Stimulated activated CD8-positive, alpha-beta memory T cell treated with anti-CD3 and anti-CD28 coated beads, Interleukin-12 subunit alpha, Interleukin-12 subunit beta, amount 100 ng/mL, for 1 hour (primary cell): ENCODE measurements at regions not wholly inside any gene's neighbourhood (a gene's known extent, or its start where the extent isn't known, plus 50 kb on each side); places are given as distances from the start of the nearest gene placed in this dataset.
"Not testable (repeated sequence)": the region's sequence is repeated elsewhere in the genome, so short reads cannot be mapped to it uniquely, and the experiment has no call there.

ENCODE experiments used
- DNase-seq: peaks from one replicate; pipeline ENCODE4 v3.0.0-alpha.2; 2020; ENCODE audit warnings: low read depth

DNA sequence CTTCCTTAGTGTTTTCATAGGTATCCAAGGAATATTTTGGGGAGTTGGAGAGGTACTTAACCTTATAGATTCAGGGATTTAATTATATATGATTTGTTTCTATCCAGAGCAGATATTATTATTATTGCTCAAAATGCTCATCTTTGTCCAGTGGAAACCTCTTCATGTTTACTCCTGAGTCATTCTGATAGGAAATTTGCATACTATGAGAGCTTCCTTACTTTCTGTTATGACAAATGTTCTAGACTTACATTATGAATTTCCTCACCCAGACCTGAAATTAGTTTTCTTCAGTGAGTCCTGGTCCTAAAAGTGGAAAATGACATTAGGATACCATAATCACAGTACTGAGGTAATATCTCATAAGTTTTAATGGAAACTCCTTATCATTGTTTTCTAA, 57.5 kb upstream of the PLPPR5 start:
- DNase-seq, result no peak

DNA sequence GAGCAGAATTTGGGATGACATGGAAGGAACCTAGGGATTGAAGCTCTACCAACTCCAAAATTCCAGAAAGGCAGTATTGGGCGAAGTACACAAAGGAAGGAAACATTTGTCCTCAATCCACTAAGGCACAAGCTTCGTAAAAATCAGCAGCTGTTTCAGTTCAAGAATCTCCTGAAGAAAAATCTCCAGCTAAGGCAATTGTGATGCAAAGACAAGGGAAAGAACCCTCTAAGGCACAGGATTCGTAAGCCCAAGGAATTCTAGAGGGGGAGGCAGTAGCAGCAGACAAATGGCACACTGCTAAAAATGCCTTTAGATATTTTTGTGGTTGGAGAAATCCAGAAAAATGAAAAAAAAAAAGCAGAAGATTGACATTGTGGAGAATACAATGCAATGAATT, 64.5 kb upstream of the PLPPR5 start:
- DNase-seq, result no peak

DNA sequence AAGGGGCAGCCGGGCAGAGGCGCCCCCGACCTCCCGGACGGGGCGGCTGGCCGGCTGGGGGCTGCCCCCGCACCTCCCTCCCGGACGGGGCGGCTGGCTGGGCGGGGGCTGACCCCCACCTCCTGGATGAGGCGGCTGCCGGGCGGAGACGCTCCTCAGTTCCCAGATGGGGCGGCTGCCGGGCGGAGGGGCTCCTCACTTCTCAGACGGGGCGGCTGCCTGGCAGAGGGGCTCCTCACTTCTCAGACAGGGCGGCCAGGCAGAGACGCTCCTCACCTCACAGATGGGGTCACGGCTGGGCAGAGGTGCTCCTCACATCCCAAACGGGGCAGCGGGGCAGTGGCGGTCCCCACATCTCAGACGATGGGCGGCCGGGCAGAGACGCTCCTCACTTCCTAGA, 73.9 kb upstream of the PLPPR5 start:
- DNase-seq, result not testable (repeated sequence)

DNA sequence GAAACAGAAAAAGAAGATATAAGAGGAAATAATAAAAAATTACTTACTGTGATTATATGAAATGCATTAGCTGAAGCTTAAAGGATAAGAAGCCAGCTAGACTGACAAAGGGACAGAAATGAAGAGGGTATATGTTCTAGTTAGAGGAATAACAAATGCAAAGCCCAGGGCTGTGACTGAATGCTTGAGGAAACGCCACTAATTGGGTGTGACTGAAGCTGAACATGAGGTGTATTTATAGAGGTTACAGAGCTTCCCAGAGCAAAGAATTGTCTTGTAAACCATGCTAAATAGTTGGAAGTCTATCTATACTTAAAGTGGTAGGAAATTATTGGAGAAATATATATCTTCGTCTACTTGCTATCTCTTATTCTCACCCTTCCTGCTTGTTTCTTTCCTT, 77.7 kb upstream of the PLPPR5 start:
- no peak for DNase-seq

DNA sequence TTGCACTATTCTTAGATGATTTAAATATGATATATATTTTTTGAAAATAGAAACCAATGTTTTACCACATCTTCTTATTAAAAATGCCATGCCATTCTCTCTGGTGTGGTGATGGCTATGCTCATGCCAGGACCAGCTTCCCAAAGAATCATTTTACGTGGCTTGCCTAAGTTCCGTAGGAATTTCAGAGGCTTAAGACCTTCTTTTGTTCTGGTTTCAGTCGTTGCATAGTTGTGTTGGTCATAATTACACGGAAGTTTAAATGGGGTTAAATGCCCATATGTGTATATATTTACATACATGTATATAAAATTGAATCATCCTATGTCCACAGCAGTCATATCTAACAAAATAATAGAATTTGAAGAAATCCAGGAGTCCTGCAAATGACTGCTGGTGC, 78.7 kb upstream of the PLPPR5 start:
- no peak for DNase-seq

DNA sequence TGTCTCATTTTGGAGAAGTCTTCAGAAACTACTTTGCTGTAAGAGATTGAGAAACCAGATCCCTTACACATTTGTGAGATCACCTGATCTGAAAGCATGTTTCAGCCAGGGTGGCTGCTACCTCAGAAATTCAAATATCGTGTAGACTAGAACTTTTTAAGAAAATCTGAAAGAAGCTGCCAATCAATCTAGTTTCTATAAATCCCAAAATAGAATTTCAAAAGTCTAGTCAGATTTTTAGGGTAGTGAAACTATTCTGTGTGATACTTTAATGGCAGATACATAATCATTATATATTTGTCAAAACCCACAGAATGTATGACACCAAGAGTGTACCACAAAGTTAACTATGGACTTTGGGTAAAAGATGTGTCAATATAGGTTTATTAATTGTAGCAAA, 79.9 kb upstream of the PLPPR5 start:
- DNase-seq, result no peak

DNA sequence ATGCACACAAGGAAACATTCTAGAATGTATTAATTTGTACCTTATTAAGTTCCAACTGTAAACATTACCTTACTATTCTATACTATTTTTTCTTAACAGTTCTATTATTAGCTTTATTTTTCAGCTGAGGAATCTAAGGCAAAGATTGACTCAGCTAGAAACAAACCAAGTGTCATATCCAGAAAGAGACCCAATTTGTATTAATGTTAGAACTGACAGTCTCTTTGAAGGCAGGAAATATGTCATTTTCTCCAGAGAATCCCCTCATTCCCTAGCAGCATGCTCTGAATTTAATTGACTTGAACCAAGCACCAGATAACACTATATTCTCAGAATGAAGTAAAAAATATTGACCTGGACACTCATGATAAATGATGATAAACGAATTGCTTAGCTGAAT, 81.4 kb upstream of the PLPPR5 start:
- no peak for DNase-seq

DNA sequence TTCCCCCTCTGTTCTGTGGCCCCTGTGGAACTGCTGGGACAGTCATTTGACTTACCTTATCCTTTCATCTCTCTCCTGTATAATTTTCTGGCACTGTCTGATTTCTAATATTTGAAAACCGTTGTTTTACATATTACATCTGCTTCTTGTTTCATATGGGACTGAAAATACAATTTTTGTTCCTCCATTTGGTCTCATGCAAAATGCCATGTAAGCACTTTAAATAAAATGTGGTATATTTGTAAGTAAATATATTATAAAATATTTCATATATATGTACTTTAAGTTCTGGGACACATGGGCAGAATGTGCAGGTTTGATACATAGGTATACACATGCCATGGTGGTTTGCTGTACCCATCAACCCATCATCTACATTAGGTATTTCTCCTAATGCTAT, 93.9 kb upstream of the PLPPR5 start:
- no peak for DNase-seq

DNA sequence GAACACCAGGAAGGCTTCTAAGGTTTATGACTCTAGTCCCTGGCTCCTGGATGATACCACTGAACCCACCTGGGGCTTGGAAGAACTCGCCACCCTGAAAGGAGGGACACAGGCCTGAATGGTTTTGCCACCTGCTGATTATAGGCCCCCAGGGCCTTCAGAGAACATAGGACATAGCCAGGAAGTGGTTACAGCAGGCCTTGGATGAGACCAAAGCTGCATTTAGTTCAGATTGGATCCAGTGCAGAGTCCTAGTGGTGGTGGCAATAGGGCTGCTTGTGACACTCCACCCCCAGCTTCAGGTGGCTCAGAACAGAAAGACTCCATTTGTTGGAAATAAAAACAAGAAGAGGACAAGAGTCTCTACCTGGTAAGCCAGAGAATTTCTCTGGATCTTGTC, 101.6 kb upstream of the PLPPR5 start:
- no peak for DNase-seq

DNA sequence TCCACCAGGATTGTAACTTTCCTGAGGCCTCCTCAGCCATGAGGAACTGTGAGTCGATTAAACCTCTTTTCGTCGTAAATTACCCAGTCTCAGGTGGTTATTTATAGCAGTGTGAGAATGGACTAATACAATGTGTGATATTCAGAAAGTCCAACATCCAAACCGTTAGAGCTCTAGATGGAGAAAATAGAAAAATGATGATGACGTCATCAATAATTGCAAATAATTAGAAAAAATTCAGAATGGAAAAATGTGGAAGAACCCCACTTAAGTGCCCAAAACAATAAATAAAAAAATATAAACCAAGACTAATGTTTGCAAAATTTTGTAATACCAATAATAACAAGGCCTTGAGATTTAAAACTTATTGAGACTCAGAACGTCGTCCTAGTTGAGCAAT, 103.0 kb upstream of the PLPPR5 start:
- DNase-seq, result no peak

DNA sequence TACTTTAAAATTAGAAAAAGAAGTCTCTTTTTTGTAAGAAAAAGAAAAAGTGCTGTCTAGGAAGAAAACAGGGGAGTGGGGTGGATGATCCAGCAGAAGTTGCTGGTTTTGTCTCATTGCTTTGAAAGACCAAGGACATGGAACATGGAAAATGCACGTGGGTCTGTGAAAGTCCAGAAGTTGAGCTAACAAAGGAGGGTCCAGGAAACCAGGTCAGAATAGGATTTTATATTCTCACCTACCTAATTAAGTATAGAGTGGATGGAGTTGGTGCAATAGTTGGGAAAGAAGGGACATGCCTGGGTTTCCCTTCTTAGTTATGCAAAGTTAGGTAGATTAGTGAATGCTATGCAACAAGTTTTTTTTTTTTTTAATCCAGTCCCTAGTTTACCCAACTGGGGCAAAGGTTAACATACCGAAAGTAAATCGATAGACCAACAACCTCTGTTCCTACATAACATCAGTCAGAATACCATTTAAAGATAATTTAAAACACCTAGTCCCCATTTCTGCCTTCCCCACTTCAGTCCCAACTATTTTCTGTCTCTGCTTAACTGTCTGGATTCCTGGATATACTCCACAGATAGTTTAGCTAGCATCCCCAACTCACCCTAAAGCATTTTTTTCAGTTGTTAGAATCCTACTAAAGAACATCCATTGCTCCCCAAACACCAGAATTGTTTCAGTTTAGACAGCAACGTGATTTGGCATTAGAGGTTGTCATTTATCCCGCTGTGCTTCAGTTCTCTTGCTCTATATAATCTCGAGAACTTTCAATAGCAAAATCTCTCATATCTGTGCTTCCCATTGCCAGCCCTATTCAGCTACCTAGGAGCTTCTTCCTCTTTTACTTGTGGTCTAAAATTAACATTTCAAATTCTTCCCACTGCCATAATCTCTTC, 105.7 kb upstream of the PLPPR5 start:
- no peak for DNase-seq

DNA sequence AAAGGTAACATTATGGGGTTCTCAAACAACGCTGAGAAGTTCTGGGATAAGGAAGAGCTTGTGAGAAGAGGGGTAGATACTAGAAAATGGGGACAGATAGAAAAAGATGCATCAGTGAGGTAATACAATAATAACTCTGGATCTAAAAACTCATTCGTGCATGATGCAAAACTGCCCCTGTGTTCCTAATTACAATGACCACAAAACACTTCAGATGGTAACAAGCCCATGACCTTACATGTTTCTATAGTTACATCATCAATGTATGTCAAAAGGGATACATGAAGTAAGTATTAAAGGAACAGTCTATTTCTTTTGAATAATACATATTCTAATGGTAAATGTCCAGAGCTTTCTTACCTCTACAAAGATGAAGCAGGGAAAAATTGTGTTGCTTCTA, 110.6 kb upstream of the PLPPR5 start:
- DNase-seq, result no peak

DNA sequence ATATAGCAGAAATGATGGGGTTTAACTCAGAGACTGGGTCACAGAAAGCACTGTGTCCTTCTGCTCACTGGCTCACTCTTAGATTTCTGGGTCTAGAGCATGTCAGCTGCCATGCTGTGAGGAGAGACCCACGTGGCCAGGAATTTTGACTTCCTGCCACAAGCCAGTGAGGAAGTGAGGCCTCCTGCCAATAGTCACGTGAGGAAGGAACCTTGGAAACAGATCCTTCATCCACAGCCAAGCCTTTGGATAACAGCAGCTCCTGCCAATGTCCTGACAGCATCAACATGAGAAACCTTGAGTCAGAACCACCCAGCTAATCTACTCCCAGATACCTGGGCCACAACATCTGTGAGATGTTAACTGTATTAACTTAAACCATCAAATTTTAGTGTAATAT, 114.5 kb upstream of the PLPPR5 start:
- DNase-seq, result no peak

DNA sequence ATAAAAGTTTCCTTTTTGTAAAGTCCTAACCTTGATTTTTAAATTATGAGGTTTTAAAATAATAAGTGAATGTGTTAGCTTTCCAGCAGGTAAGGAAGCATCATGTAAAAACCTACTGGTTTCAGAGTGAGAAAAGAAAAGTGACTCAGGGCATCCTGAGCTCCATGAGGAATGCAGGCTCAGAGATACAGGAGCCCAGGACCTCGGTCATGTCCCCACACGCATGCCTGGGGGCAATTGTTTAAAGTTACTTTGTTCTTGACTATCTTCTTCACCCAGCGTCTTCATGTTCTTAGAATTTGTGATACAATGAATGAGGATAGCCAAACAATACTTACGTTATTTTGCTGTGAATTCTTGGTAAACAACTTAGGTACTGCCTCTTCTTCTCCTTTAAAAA, 117.4 kb upstream of the PLPPR5 start:
- DNase-seq, result no peak

DNA sequence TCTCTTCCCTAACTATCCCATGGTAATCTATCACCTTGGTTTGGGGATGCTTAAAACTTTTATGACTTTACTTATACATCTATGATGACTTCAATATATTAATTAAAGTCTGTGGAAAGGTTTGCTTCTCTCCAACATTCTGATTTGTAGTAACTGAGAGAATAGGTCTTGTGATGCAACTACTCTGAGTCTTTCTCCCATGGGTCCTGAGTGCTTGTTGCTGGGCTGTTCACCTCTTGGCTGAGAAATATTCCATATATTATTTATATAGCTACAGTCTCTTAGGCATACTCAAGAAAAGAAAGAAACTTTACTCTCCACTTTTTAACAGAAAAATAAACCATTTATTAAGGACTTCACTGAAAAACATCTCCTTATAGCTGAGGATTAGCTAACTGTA, 119.3 kb upstream of the PLPPR5 start:
- no peak for DNase-seq

DNA sequence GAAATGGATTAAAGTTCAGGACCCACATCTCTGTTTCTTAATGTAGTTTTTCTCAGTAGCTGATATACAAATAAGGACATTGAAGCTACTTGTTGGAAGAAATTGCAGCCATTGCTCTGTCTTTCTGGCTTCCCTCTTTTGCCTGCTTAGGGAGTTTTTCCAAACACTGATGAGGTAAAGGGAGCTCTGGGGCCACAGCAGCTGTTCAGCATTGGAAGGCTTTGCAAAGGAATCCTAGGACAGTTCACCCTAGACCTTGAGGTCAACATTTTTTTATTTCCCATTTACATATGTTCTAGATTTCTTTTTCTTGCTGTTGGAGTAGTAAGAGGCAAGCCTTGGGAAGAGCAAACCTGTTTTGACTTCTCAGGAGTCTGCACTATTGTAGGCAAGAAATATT, 126.9 kb upstream of the PLPPR5 start:
- no peak for DNase-seq

DNA sequence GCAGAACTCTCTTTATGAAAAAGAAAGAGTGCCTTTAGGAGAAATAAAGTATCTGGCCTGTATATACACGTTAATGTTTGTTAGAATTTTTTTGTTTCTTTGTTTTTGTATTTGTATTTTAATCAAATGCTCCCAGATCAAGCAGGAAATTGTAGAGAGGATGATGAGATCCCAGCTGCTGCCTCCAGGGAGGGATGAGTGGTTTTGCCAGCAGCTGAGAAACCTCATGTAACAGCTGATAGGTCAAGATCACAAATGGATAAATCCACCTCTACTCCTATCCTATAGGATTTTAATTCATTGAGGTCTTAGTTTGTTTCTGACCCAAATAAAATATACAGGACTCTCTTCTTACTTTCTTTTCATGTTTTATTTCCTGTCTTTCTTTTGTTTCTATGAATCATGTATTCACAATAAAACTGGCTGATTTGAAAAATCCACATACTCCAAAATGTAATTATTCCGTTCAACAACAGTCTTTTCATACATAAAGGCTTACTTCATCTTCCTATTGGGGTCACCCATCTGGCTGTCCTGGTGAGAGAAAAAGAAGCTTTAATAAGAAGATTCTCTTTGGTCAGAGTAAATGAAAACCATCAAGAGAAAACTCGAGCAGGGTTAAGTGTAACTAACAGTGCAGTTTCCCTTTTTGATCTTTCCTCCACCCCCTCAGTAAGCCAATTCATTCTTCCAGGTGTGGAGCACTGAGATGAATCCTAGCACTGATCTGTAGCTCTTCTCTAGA, 129.3 kb upstream of the PLPPR5 start:
- no peak for DNase-seq

DNA sequence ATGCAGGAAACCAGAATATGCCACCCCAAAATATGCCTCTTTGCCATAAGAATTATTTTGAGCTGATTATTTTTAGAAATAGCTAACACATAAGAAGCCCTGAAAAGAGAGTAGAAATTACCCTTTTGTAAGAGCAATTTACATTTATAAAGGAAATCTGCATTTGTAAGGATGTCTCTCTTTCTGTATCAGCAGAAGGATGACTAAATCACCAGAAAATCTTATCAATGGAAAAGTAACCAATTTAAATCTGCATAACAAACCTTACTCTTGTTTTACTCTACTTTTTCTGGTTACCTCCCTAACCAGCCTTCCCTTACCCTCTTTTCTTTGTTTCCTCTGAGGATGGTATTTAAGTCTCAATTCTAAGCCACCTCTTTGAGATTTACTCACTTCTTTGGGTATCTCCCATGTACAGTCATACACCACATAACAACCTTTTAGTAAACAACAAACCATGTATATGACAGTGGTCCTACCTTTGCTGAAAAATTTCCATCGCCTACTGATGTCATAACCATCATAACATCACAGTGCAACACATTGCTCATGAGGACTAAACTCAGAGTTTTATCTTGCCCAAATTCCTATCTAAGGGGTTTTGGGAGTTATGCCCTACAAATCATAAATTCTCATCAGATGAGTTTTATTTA, 126.6 kb upstream of the PLPPR4 start:
- no peak for DNase-seq

DNA sequence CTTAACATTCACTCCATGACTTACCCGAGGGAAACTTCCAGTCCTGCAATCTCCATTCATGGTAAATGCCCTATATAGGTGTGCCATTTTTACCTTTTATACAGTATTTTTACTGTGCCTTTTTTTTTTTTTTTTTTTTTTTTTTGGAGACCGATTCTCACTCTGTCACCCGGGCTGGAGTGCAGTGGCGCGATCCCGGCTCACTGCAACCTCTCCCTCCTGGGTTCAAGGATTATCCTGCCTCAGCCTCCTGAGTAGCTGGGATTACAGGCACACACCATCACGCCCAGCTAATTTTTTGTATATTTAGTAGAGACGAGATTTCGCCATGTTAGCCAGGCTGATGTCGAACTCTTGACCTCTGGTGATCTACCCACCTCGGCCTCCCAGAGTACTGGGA, 124.4 kb upstream of the PLPPR4 start:
- no peak for DNase-seq

DNA sequence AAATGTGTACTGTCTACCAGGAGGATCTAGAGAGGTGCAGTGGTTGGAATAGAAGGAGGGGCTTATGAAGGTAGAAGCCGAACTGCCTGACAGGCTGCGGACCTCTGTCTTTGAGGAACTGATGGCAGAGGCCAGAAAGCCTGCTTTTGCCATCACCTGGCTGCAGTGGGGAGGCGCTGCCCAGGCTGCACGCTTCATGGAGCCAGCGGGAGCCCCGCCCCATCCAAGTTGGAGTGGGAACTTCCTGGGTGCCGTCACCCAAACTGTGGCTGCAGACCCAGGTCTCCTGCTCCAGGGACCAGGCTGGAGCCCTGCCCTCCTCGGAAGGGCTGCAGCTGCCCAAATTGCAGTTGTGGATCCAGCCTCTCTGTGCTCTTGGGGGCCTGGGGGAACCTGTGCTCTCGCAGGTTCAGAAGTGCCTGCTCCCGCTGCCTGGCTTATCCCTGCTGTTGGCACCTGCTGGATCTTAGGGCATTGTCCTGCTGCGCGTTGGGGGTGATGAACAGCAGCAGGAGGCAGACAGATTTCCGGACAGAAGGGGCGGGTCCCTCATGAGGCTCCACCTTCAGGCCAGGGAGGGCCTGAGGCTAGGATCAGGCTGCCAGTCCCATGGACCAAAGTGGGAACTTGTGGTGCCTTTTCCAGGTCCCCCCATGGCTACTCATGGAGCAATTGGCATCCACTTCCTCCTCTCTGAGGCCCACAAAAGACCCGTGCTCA, 118.0 kb upstream of the PLPPR4 start:
- no peak for DNase-seq

DNA sequence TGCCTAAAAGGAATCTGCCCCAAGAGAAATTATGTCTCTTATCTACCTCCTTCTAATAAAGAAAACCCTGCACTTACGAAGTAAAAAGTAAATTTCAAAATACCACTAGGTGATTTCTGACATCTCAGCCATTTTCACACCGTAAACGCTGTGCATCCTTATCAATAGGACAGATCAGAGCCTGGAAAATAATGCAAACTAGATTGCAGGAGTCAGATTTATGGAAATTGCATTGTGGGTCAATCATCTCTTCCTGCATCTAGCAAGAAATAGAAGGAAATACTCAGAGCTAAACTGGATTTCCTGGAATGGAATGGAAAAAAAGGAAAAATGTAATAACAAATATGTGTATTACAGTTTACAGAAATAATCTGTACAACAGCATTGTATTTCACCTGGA, 114.3 kb upstream of the PLPPR4 start:
- no peak for DNase-seq

DNA sequence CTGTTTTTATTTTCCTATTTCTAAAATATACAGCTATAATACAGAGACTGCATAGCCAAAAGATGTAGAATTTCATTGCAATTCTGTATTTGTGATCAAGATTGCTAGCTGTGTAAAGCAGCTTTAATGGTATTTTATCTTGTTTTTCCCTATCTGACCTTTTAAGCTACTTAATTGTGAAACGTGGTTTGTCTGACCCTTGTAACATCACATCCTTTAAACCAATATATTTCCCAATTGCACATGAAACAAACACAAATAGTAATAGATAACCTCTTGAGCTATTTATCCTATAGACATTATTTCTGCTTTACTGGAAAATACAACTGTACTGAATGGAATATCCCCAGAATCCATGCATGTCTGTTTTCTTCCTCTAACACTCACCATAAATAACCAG, 112.2 kb upstream of the PLPPR4 start:
- no peak for DNase-seq
